GM03348 (cell line): ENCODE measurements at regions not wholly inside any gene's neighbourhood (a gene's known extent, or its start where the extent isn't known, plus 50 kb on each side); places are given as distances from the start of the nearest gene placed in this dataset.

ENCODE experiments used
- DNase-seq: peaks from one replicate; pipeline ENCODE4 v3.0.0; 2012; ENCODE audit warnings: low spot score

- no peak for DNase-seq
These were observed 605.0 kb downstream of the MTRR start for GRCh38 chr5:8473827-8474568.

GRCh38 chr5:8474569-8474930, 605.6 kb downstream of the MTRR start:
- DNase-seq, result no peak

GRCh38 chr5:8478326-8478725, 609.4 kb downstream of the MTRR start:
- no peak for DNase-seq

GRCh38 chr5:8481007-8481406, 612.1 kb downstream of the MTRR start:
- no peak for DNase-seq

GRCh38 chr5:8491254-8491653, 622.3 kb downstream of the MTRR start:
- no peak for DNase-seq

- no peak for DNase-seq
These were observed 624.2 kb downstream of the MTRR start for GRCh38 chr5:8493176-8493575.

GRCh38 chr5:8500426-8500825, 631.5 kb downstream of the MTRR start:
- peak; percentile 24 for DNase-seq

- no peak for DNase-seq
These were observed 636.2 kb downstream of the MTRR start for GRCh38 chr5:8505196-8505595.

- no peak for DNase-seq
These were observed 639.3 kb downstream of the MTRR start for GRCh38 chr5:8508231-8508630.

GRCh38 chr5:8516356-8516755, 647.4 kb downstream of the MTRR start:
- no peak for DNase-seq

- no peak for DNase-seq
These were observed 648.5 kb downstream of the MTRR start for GRCh38 chr5:8517456-8517855.

- no peak for DNase-seq
These were observed 652.0 kb downstream of the MTRR start for GRCh38 chr5:8520917-8521316.

- DNase-seq, result no peak
These were observed 653.0 kb downstream of the MTRR start for GRCh38 chr5:8521991-8522390.

GRCh38 chr5:8522646-8523045, 653.7 kb downstream of the MTRR start:
- DNase-seq, result no peak

GRCh38 chr5:8523501-8523900, 654.6 kb downstream of the MTRR start:
- no peak for DNase-seq

- DNase-seq, result no peak
These were observed 656.9 kb downstream of the MTRR start for GRCh38 chr5:8525819-8526218.

- DNase-seq, result no peak
These were observed 659.2 kb downstream of the MTRR start for GRCh38 chr5:8528106-8528505.

GRCh38 chr5:8538821-8539220, 669.9 kb downstream of the MTRR start:
- no peak for DNase-seq

- DNase-seq, result no peak
These were observed 671.4 kb downstream of the MTRR start for GRCh38 chr5:8540317-8540716.

GRCh38 chr5:8550921-8551320, 682.0 kb downstream of the MTRR start:
- no peak for DNase-seq

- DNase-seq, result no peak
These were observed 684.4 kb downstream of the MTRR start for GRCh38 chr5:8553364-8553763.

- no peak for DNase-seq
These were observed 688.8 kb downstream of the MTRR start for GRCh38 chr5:8557728-8558127.

- DNase-seq, result no peak
These were observed 691.8 kb downstream of the MTRR start for GRCh38 chr5:8560776-8561175.

- DNase-seq, result no peak
These were observed 692.4 kb downstream of the MTRR start for GRCh38 chr5:8561224-8561840.
